ENCODE measurements at regions not wholly inside any gene's neighbourhood (a gene's known extent, or its start where the extent isn't known, plus 50 kb on each side); places are given as distances from the start of the nearest gene placed in this dataset.

DNA sequence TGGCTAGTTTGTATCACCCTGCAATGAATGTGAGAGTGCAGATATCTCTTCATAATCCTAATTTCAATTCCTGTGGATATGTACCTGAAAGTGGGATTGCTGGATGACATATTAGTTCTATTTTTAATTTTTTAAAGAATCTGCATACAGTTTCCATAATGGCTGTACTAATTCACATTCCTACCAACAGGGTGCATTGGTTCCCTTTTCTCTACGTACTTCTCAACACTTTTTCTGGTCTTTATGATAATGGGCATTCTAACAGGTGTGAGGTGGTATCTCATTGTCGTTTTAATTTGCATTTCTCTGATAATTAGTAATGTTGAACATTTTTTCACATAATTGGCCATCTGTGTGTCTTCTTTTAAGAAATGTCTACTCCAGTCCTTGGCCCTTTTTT, 927.5 kb downstream of the DTWD2 start:
- DNase-seq (ENCODE audit: low read depth) = no peak

DNA sequence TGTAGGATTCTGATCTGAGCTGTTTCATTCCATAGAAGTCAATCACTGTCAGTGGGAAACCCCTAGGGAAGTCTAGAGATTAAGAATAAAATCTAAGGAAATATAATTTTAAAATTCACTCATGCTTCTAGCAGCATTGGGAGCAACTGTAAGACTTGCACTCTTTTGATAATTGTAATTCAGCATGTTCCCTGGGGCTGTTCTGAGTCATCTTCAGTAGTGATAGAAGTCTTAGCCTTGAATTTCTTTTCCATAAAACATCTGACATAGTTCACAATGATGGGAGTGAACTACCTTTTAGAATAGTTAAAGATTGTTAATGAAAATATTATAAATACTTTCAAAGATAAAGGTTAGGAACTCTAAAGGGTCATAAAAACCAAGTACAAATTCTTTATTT, 935.8 kb downstream of the DTWD2 start:
- DNase-seq (ENCODE audit: low read depth) = no peak

DNA sequence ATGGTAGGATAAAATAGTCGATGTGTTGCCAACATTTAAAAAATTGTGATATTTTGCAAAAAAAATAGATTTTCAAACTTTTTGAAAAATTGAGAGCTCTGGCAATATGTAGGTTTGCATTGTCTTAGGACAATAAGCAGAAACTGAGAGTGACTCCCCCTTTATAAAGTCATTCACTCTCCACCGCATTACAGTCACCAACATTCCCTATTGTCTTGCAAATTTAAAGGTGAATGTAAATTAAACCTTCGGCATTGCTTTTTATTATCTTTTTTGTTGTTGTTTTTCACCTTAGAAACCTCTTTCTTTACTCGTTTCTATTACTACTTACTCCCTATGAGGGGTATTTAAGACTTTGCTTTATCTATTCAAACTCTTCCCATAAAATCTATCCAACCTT, 944.2 kb downstream of the DTWD2 start:
- no peak for DNase-seq (ENCODE audit: low read depth)

DNA sequence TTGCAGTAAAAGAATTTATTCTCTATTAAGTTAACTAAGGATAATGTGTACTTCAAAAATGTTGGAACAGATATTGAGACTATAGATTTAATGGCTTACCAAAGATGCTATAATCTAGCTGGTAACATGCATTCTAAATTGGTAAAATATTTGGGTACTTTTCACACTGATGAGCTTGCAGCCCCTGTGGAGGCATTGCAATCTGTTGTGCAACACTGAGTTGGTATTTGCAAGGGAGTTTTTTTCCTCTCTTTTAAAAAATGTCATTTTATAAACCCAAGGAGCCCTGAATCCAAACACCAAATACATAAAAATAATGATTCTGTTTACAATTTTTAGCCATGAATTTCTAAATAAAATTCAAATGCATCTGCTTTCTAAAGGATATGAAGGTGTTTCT, 944.8 kb downstream of the DTWD2 start:
- DNase-seq (ENCODE audit: low read depth) = no peak

DNA sequence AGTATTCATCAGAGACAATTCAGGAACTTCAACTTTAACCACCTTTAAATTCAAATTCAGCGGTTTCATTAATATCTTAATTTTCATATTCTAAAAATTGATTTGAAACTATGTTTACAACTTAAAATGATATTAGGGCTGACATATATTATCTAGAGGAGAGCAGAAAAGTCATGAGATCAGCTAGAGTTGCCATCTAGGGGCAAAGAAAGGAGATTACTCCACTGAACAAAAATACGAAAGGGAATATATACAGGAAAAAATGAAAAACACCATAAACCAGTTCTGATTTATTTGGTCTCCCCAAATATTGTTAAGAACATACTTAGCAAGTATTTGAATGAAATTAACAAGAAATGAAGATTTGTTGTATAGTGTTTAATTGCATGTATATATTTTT, 946.3 kb downstream of the DTWD2 start:
- no peak for DNase-seq (ENCODE audit: low read depth)

DNA sequence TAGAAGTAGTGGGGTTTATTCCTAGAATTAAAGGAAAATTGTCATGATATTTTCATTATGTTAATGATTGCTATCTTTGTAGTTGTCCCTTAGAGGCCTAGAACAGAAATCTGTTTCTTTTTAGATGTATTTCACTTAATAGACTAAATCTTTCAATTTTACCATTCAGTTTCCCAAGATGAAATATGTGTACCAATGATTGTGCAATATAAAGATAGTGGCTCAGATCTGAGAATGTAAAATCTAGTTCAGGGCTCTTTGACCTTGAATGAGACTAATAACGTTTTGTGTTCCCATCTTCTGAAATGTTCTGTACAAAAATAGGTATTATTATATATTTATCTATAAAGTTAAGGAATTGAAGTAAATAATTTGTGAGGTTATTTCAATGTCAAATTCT, 947.9 kb downstream of the DTWD2 start:
- DNase-seq (ENCODE audit: low read depth) = no peak

DNA sequence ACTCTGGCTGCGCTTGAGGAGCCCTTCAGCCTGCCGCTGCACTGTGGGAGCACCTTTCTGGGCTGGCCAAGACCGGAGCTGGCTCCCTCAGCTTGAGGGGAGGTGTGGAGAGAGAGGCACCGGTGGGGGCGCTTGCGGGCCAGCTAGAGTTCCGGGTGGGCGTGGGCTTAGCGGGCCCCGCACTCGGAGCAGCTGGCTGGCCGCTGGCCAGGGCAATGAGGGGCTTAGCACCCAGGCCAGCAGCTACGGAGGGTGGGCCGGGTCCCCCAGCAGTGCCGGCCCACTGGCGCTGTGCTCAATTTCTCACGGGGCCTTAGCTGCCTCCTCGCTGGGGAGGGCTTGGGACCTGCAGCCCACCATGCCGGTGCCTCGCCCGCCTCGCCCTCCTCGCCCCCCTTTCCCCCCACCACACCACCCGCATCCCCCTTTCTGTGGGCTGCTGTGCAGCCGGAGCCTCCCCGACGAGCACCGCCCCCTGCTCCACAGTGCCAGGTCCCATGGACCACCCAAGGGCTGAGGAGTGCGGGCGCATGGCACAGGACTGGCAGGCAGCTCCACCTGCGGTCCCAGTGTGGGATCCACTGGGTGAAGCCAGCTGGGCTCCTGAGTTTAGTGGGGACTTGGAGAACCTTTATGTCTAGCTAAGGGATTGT, 954.5 kb downstream of the DTWD2 start:
- no peak for DNase-seq (ENCODE audit: low read depth)

DNA sequence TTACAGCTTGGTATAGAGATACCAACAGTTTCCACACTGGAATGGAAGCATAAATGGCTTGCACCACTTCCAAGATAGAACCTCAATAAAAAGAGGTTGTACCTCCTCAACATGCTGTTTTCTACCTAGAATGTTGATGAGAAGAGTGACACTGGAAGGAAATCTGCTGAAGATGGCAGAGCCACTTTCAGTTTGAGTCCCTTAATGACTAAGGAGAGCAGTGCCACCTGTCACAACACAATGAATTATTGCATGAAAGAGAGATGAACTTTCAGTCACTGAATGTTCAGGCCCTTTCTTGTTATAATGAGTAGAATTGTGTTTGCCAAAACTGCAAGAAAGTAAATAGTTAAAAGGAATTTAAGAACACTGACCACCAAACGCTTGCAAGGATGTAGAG, 958.5 kb downstream of the DTWD2 start:
- DNase-seq (ENCODE audit: low read depth) = no peak

DNA sequence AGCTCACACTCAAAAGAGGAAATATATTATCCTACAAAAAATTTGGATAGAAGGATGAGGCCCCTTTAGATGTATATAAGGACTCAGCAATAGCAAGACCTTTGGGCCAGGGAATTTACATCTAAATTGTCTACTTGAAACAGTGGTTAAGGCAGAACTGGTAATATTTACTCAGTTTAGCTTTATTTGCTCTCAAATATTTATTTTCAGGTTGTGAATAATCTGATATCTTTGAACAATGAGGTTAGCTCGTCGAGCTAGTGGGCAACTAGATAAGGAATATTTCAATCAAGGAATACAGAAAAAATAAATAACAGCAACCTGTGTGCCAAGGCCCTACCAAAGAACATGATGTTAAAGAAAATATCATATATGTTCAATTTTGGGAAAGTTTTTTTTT, 966.3 kb downstream of the DTWD2 start:
- no peak for DNase-seq (ENCODE audit: low read depth)

DNA sequence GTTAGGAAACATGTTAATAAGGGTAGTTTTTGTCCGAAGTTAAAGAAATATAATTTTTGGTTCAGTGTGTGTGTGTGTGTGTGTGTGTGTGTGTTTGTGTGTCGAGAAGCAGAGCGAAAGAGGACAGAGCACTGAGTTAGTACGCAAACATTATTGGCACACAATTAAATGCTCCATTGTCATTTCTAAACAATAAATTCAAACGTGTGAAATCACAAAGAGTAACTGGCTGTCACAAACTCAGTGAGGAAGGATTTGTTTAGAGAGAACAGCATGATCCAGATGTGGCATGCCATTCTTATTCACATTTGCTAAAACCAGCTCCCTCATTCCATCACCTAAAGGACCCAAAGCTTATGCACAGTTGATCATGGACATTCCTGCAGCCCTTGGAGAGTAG, 970.8 kb downstream of the DTWD2 start:
- DNase-seq (ENCODE audit: low read depth) = no peak

DNA sequence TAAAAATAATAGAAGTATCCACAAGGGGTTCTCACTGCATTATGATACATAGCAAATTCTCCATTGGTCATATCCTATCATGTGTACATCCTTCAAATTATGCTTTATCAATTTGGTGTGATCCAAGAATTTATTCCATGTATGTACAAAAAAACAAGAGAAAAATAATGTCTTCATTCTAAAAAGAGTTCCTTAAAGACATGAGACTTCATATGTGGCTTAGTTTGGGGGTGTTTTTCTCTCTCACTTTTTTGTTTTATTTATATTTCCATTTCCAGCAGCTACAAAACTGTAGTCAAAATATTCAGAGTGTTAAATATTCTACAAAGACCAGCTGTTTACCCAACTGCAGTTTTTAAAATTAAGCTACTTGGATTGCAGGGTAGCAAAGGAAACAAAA, 972.0 kb downstream of the DTWD2 start:
- DNase-seq (ENCODE audit: low read depth) = no peak

DNA sequence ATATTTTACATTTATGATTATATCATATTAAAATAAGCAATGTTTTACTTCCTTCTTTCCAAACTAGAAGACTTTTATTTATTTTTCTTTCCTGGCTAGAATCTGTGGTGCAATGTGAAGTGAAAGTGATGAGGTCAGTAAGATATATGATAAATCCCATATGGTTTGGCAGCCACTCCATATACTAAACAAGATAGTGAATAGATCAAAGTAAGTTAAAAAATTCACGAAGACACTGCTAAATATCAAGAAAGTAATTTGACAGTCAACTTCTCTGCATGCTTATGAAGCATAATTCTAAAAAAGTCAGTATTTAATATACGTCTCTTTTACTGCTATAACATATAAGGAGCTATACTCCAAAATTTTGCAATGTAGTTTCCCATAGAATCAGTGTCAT, 972.8 kb downstream of the DTWD2 start:
- no peak for DNase-seq (ENCODE audit: low read depth)

DNA sequence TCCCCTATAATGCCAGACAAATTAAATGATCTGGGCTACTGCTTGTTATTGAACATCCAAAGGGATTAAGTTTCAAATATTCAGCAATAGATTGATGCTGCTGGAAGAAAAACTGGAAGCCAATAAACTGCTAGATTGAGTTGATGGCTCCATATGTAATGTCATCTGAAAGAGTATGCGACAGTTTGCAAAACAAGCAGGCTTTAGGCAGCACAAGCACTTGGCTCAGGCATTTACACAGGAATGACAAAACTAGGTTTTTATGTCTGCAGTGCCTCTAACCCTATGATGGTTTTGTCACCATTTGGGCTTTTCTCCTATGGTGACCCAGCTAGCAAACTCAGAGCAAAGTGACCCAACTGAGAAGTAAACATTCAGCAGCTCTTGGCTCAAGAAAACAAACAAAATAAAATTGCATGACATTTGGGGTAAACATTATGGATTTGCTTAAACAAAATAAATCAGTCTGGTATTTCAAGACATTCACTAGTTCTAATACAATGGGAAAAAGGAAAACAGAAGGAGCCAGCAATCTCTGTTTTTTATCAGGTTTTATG, 978.5 kb downstream of the DTWD2 start:
- no peak for DNase-seq (ENCODE audit: low read depth)

DNA sequence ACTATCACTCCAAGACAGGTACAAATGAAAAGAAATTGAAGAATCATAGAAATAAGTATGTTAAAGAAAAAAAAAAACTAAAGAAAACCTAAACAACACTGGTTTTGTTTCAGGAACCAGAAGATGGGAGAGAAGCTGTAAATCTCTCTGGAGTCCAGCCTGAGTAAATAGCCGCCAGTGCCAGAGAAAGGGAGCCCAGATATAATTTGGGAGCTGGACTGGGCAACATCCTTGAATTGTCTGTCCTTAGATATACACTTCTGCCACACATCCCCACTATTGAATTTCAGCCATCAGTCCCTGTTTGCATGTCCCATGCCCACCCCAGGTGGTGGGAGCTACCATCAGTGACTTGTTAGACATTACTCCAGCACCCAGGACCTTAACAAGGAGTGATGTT, 979.6 kb downstream of the DTWD2 start:
- DNase-seq (ENCODE audit: low read depth) = no peak

DNA sequence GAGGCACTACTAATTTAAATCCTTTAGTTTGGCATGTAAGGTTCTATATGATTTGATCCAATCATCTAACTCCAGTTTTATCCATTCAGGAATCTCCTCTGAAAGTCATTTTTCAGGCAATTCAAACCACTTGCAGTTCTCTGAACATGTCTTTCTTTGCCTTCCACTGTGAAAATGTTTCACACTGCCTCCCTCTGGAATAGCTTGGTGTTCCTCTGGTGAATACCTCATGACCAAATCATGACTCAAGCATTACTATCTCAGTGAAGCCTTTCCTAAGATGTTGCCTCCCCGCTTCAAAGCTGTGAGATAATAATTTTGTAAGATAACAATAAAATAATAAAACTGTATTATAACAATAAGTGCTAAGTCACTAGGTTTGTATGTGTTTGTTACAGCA, 981.1 kb downstream of the DTWD2 start:
- DNase-seq (ENCODE audit: low read depth) = no peak

DNA sequence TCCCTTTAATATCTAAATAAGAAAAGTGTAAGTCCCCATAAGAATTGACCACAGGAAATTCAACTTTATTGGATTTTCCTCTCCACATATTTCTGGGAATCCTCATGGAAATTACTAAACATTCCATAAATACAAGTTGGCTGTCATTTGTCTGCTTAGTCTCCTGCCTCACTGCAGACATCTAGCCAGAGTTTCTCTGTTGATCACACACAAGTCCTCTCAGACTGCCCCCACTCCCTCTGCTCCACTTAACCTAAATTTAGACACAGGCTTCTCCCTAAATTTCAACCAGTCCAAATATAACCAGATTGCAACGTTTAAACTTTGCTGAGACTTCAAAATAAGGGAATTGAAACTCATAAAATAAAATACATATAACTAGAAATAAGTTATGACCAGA, 982.1 kb downstream of the DTWD2 start:
- no peak for DNase-seq (ENCODE audit: low read depth)

DNA sequence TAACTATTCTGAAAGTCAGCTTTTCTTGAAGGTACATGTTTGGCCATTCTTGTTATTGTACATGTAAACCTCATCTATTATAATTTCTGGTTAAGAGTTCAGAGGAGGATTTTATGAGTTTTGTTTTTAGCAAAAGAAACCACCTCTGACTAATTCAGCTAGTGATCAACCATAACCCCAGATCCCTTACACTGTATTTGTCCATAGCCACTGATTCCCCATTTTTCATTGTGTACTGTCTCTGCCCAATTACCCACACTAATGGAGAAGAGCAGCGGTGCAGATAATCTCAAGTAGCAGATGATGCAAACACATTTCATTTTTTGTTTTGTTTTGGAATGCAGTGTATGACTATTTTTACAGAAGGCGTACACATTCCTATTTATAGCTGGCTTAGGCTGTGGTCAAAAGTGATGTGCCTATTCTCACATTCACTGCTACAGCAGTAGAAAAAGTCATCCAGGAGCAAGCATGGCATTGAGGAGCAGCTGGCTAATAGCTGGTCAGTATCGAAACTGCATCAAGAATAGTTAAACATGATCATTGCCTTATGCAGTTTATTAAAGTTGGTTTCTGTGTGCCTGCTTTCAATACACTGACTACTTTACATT, 988.3 kb downstream of the DTWD2 start:
- no peak for DNase-seq (ENCODE audit: low read depth)

DNA sequence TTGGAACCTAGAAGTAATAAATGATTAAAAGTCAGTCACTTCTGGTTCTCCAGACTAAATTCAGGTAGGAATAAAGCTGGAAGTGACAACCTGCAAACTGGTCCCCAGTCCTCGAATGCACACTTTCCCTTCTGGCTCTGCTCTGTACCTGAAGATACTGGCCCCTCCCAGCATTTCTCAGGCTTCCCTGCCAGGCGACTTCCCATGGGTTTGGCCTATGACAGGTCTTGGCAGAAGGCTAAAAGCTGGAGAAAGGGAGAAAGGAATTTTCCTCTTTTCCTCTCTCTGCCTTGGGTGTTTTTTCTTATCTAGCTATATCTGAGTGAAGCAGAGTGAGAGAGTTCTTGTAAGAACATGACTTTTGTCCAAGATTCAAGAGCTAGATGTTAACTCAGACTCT, 1005.7 kb downstream of the DTWD2 start:
- no peak for DNase-seq (ENCODE audit: low read depth)

DNA sequence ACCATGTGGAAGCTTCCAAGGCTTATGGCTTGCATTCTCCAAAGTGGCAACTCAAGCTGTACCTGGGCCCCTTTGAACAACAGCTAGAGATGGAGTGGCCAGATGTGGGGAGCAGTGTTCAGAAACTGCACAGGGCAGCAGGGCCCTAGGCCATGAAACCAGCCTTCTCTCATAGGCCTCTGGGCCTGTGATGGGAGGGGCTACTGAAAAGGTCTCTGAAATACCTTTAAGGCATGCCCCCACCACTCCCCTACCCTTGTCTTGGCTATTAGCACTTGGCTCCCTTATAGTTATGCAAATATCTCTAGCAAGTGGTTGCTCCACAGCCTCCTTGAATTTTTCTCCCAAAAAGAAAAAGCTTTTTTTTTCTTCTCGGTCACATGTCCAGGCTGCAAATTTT, 1014.6 kb downstream of the DTWD2 start:
- no peak for DNase-seq (ENCODE audit: low read depth)

DNA sequence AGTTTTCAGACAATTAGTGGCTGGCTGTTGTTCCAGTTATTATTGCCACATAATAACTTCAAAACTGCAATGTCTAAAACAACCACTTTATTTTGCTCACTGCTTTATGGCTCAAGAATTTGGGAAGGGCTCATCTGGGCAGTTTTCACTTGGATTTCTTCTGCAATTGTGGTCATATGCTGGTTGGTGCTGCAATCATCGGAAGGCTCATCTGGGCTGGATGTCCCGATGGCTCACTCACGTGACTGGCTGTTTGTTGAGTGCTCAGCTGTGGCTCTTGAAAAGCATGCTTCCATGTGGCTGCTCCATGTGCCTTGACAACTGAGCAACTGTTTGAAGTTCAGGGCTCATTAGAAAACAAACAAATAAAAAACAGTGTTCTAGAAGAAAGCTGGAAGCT, 1032.5 kb downstream of the DTWD2 start:
- no peak for DNase-seq (ENCODE audit: low read depth)

DNA sequence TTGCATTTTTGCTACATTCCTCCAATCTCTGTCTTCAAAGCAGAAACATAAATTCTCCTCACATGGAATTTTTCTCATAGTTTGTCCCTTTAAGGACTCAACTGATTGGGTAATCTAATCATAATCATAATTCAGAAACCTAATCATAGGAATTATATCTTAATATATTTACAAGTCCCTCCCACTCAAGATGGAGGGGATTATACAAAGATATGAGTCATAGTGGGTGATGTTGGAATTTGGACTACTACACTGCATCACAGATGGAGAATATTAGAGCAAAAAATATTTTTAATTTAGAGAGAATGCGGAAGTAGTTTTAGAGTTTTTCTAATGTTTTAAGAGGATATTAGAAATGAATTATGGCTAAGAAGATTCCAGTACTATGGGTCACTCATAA, 1034.0 kb downstream of the DTWD2 start:
- DNase-seq (ENCODE audit: low read depth) = no peak

DNA sequence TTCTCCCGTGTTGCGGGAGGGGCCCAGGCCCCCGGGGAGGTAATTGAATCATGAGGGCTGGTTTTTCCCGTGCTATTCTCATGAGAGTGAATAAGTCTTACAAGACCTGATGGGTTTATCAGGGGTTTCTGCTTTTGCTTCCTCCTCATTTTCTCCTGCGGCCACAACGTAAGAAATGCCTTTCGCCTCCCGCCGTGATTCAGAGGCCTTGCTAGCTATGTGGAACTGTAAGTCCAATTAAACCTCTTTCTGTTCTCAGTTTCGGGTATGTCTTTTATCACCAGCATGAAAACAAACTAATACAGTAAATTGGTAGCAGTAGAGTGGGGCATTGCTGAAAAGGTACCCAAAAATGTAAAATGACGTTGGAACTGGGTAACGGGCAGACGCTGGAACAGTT, 1035.1 kb downstream of the DTWD2 start:
- no peak for DNase-seq (ENCODE audit: low read depth)

DNA sequence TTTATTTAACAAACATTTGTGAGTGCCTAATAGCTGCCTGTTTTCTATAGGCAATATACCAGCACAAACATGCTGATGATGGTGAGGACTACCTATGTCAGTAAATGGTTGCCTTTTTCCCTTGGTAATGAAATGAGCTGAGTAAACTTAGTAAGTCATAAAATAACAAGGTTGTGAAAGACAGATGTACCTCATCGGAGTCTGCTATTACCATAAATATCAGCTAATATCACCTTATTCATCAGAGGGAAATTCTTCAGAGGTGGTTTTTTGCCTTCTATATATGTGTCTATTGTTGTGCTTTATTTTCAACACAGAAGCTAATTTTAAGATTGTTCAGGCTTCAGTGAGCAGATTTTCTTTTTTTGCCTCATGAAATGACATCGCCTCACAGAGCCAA, 1040.5 kb downstream of the DTWD2 start:
- DNase-seq (ENCODE audit: low read depth) = no peak

DNA sequence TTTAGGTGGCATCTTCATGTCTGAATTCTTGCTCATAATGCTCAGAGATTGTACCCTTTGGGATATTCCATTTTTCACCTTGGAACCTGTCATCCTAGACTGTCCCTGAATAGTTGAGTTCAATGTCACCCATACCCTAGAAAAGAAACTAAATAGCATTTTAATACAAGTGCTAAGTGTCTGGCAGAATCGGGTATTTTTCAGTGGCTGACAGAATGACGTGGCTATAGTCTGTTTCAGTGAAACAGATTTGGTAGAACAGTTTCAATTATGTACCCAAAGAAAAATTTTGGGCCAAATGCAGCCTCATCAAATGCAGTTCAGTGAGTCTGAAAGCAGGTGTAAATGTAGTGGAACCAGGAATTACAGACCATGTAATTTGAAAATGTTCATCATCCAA, 1041.2 kb downstream of the DTWD2 start:
- no peak for DNase-seq (ENCODE audit: low read depth)

Data from stimulated activated CD4-positive, alpha-beta T cell treated with anti-CD3 and anti-CD28 coated beads, Interleukin-2, amount 100 ng/mL, for 4 hours (primary cell).